ENCODE measurements at regions not wholly inside any gene's neighbourhood (a gene's known extent, or its start where the extent isn't known, plus 50 kb on each side); places are given as distances from the start of the nearest gene placed in this dataset.

DNA sequence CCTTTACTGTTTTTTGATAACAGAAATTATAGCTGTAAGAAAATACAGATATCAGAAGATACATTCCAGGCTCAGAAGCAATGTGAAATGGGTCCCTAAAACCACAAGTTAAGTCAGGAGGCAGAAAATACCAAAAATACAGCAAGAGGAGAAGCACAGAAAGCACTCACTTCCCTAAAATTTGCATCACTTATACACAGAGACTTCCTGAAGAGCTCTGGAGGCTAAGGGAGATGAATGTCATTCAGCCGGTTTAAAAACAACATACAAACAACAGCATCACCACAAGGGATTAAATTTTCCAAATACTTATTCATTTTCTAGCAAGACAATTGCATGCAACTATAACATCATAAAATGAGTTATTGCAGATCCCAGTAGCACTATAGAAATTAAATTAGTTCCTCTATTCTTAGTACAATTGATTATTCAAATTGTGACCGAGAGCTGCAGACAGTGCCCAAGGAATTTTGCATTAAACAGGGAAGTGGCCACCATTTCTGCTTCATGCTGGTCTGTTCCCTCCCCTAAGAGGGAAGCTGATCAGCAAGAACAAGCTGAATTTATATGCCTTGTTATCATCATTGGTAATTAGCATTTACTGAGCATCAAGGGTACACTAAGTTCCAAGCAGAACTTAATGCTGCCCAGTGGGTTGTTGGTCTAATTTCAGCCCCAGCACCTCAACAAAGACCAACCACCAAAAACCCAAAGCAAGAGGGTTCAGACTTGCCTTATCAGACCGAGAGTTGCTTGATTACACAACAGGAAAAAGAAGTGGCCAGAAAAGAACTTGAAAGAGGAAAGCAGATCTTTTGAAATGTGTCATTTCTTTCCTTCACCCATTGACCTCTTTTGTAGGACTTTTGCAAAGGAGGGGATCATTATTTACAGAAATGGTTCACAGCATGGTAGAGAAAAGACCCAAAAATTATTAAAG, 140.7 kb downstream of the KCTD12 start:
- no peak for DNase-seq

DNA sequence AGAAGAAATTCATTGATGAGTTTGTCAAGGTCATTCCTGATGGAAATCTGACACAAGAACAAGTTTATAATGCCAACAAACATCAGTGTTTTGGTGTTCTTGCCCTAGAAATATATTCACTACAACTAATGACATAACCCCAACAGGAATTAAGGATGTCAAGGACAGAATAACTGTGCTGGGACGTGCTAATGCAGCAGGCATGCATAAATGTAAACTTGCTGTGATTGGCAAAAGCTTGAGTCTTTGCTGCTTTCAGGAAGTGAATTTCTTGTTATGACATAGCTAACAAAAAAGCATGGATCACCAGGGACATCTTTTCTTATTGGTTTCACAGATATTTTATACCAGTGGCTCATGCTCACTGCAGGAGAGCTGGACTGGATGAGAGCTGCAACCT, 144.6 kb downstream of the KCTD12 start:
- no peak for DNase-seq

DNA sequence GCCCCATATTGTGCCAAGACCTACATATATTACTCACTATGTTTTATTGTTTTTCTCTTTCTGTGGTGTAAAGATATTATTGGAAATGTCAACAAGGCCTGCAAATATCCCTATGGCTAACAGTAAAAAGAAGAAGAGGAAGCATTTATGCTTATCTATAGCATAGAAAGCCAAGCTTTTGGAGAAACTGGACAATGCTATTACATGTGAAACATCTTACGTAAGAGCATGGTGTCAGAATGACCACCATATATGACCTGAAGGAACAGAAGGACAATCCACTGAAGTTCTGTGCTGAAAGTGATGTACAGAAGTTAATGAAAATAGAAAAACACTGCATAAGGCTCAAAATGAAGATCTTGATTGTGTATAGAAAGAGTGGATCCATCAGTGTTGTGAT, 145.2 kb downstream of the KCTD12 start:
- no peak for DNase-seq

GRCh38 chr13:76738616-76739015, 147.6 kb downstream of the KCTD12 start:
- DNase-seq, result no peak

- DNase-seq, result no peak
These were observed 148.7 kb downstream of the KCTD12 start for GRCh38 chr13:76737526-76737925.

DNA sequence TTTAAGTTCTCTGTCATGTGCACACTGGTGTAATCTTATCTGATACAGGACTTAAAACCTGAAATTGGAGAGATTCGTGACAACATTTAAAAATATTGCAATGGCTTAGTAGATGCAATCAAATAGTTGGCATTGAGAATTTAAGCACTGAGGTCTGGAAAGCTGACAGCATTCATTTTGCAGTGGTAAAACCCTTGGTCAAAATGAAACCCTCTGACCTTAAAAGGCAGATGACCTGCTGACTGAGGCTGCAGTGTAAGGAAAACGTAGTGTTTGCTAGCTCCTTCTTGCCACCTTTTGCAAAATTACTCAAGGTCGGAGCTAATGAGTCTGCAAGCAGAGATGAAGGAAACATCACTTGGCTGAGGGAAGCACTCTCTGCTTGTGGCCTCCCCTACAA, 150.6 kb downstream of the KCTD12 start:
- no peak for DNase-seq

DNA sequence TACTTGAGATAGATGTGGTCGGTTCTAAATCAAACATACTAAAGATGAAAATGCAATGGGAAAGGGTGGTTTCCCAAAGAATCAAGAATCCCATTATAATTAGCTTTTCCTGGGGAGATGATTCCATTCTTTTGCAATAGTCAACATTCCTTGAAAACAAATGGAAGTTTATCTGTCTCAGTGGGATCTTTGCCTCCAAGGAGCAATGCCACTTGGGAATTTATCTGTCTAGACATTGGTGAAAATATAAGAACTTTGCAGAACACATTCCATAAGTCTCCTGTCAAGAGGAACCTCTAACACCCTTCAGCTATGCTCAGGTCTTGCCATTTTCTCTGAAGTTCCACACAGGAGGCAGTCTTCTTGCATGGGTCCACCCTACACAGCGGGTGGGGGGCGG, 152.5 kb downstream of the KCTD12 start:
- DNase-seq, result no peak

- no peak for DNase-seq
These were observed 153.8 kb downstream of the KCTD12 start for GRCh38 chr13:76732367-76732766.

DNA sequence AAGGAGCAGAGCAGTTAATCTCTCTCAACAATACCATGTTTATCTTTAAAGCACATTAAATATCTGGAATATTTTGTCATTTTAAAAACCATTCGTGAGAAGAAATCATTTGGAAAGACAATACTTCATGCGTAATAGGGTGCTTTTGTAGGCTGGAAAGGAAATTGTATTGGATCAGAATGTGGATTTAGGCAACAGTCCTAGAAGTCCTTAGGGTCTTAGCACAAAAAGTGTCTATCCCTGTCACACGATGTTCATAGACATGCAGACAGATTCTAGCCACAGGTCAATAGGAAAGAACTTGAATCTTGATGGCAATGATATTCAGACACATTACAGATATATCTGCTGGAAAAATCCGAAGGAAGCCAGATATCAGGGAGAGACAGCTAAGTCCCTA, 156.0 kb downstream of the KCTD12 start:
- no peak for DNase-seq

DNA sequence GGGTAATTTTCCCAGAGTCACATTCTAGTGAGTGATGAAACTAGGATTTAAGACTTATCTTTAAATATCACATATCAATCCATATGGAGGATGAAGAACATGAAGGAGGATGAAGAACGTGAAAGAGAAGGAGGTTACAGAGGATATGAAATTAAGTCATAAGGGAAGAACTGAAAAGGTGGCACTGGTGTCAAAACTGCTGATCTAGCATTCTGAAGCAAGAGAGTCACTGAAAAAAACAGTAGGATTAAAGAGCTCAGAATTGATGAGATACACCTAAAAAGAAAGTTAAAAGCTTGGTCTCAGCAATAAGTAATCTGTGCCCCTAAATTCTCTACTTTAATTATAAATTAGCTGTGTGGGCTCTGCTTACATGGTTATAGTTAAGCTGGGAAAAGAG, 156.5 kb downstream of the KCTD12 start:
- no peak for DNase-seq

DNA sequence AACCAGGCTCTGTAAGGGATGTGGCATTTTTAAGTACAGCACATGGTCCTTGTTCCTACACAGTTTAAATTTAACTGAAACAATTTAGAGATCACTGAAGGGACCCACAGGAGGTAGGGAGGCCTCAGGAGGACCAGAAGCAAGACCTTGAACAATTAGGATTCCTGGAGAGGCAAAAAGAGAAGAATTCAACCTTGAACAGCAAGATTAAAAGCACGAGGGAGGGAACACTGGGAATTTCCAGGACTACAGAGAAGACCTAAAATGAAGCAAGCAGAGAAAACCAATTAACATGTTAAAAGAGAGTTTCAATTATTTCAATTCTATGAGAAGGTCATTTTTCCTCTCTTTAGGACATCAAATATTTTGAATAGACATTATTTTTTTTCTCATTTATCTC, 160.3 kb downstream of the KCTD12 start:
- no peak for DNase-seq

DNA sequence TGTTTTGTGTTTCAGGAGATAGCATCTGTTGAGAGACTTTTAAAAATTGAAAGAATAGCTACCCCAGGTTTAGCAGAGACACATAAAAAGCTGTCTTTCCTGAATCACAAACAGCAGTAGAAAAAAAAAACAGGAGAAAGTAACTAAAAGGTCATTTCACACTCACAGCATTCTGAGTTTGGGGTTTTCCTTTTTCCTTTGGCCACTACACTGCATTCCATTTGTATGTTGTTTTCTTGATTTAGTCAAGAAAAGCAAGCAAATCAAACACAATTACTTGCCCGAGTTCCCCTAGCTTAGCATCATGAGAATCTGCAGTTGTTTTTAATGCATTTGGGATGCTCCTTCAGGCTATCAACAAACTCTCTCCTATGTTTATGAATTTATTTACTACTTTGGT, 161.0 kb downstream of the KCTD12 start:
- DNase-seq, result no peak

GRCh38 chr13:76724421-76724820, 161.8 kb downstream of the KCTD12 start:
- no peak for DNase-seq

- no peak for DNase-seq
These were observed 162.5 kb downstream of the KCTD12 start for GRCh38 chr13:76723551-76724232.

GRCh38 chr13:76722782-76723181, 163.4 kb downstream of the KCTD12 start:
- no peak for DNase-seq

- DNase-seq, result no peak
These were observed 165.4 kb downstream of the KCTD12 start for GRCh38 chr13:76720821-76721220.

DNA sequence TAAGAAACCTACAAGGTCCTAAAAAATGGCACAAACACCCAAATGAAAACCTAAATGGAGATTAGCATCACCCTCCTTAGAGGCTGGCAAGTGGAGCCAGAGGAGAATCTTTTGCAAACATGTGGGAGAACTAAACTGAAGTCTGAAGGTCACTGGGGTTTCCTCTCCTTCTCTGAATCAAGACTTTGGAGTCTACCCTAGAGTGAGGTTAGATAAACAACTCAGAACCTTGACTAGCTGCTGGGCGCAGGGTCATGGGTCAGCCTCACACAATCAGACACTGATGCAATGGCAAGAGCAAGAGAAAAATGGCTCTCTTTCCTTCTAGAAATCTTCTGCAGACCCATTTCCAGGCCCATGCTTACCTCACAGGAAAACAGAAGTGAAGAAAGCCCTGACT, 165.8 kb downstream of the KCTD12 start:
- no peak for DNase-seq

DNA sequence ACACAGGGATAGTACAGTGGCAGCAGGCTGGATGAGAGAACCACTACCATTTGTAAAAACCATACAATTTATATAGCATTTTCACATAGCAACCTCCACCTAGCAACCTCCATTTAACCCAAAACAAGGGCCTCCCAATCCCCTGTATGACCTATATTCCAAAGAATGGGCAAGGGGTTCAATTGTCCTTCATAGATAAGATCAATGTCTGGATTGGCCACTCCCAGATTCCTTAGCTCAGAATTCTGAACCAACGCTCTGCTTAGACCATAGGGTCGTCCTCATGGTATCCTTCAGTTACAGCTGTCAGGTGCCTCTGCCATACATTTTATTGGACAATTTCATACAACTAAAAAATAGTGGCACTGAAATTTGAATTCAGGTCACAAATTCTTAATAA, 166.2 kb downstream of the KCTD12 start:
- DNase-seq, result no peak

- DNase-seq, result no peak
These were observed 169.1 kb downstream of the KCTD12 start for GRCh38 chr13:76717092-76717491.

- no peak for DNase-seq
These were observed 170.6 kb downstream of the KCTD12 start for GRCh38 chr13:76715621-76716020.

DNA sequence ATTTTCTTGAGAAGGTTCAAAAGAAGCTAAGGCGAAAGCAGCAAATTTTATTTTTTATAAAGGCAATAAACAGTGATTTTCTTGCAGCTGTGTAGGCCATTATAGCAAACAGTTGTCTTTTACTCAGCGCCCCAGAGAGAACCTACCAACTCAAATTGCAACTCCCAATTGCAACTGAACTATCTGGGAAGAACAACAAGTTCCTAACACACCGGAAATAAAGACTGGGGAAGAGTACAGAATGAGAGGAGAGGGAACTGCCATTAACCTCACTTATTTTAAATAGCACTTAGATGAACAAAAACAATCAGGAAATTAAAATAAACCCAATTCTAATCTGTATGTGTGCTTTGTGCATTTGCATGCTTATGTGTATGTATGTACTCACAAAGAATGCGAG, 171.1 kb downstream of the KCTD12 start:
- no peak for DNase-seq

GRCh38 chr13:76713280-76713679, 172.9 kb downstream of the KCTD12 start:
- no peak for DNase-seq

GRCh38 chr13:76711550-76712182, 174.5 kb downstream of the KCTD12 start:
- DNase-seq, result no peak

GRCh38 chr13:76709851-76710250, 176.4 kb downstream of the KCTD12 start:
- no peak for DNase-seq

All from NCI-H1105 treated with DMSO at 0.1 percent for 48 hours (cell line).